AG10803 (cell line): ENCODE measurements at regions not wholly inside any gene's neighbourhood (a gene's known extent, or its start where the extent isn't known, plus 50 kb on each side); places are given as distances from the start of the nearest gene placed in this dataset.

Source experiments
- DNase-seq: peaks from one replicate; pipeline ENCODE4 v3.0.0; 2010; ENCODE audit warnings: low read depth
- H3K4me3 ChIP-seq: 2 replicates; pipeline ENCODE4 v1.5.1; 2011; ENCODE audit warnings: mild to moderate bottlenecking, low read length, control low read depth
- CTCF ChIP-seq: conservative IDR thresholded peaks from 2 replicates; pipeline ENCODE4 v1.5.1; 2011; ENCODE audit warnings: mild to moderate bottlenecking, low read length, control low read depth, inconsistent platforms

- H3K4me3 ChIP-seq, result no peak overlapping the region
- TF ChIP-seq CTCF, result no peak
- DNase-seq, result peak; percentile 2
Observed at GRCh38 chr3:148441191-148441590, 256.5 kb upstream of the AGTR1 start.

GRCh38 chr3:148450819-148451218 is 246.9 kb upstream of the AGTR1 start:
- TF ChIP-seq CTCF, result no peak
- no peak for DNase-seq
- no peak overlapping the region for H3K4me3 ChIP-seq

- DNase-seq, result no peak
- no peak for TF ChIP-seq CTCF
- no peak overlapping the region for H3K4me3 ChIP-seq
Observed at GRCh38 chr3:148451969-148452368, 245.7 kb upstream of the AGTR1 start.

GRCh38 chr3:148453781-148454191 is 243.9 kb upstream of the AGTR1 start:
- H3K4me3 ChIP-seq, result no peak overlapping the region
- no peak for TF ChIP-seq CTCF
- DNase-seq, result no peak

GRCh38 chr3:148455098-148455497 is 242.6 kb upstream of the AGTR1 start:
- H3K4me3 ChIP-seq, result no peak overlapping the region
- no peak for DNase-seq
- no peak for TF ChIP-seq CTCF

GRCh38 chr3:148457886-148458285 is 239.8 kb upstream of the AGTR1 start:
- no peak overlapping the region for H3K4me3 ChIP-seq
- TF ChIP-seq CTCF, result no peak
- DNase-seq, result no peak

- H3K4me3 ChIP-seq, result no peak overlapping the region
- peak; percentile 48 for TF ChIP-seq CTCF
- DNase-seq, result peak; percentile 9
Observed at GRCh38 chr3:148459931-148460513, 237.7 kb upstream of the AGTR1 start.
